Natural killer cell (primary cell): ENCODE measurements at regions not wholly inside any gene's neighbourhood (a gene's known extent, or its start where the extent isn't known, plus 50 kb on each side); places are given as distances from the start of the nearest gene placed in this dataset.

ENCODE experiments used
- ATAC-seq, 3 donors: fragments of 150-1000 bp in 2 of 3; fragments of 200-7000 bp in 1 of 3; cut with Tn5 transposase; 1 replicate in 1 of 3; 2 replicates in 2 of 3; pipeline ENCODE4 v1.10.0; 2021; ENCODE audit warnings: mild to moderate bottlenecking in 2 of 3, moderate library complexity in 2 of 3
- DNase-seq, 2 donors: peaks; one replicate each; pipeline versions ENCODE4 v3.0.0 to v3.0.0-alpha.2; 2013 to 2021; ENCODE audit warnings: mixed read lengths in 1 of 2
- H3K27ac ChIP-seq: one replicate; pipeline ENCODE4 v1.5.1; 2013; ENCODE audit warnings: mild to moderate bottlenecking, low read length
- H3K27me3 ChIP-seq: one replicate; pipeline ENCODE4 v1.6.1; 2013; ENCODE audit warnings: low read length; ENCODE audit not compliant: control insufficient read depth, insufficient read depth
- H3K36me3 ChIP-seq: one replicate; pipeline ENCODE4 v1.6.1; 2013; ENCODE audit warnings: low read length; ENCODE audit not compliant: control insufficient read depth, insufficient read depth
- H3K4me1 ChIP-seq: one replicate; pipeline ENCODE4 v1.6.1; 2013; ENCODE audit warnings: low read length; ENCODE audit not compliant: control insufficient read depth, insufficient read depth
- H3K4me3 ChIP-seq: one replicate; pipeline ENCODE4 v1.5.1; 2013; ENCODE audit warnings: low read length
- H3K9me3 ChIP-seq: one replicate; pipeline ENCODE4 v1.6.1; 2013; ENCODE audit warnings: low read length; ENCODE audit not compliant: control insufficient read depth, insufficient read depth
- H3K27ac Mint-ChIP-seq, 2 donors: one replicate each; pipeline ENCODE4 v1.8.0; 2022; ENCODE audit warnings: mild to moderate bottlenecking in 2 of 2, mixed read lengths in 2 of 2, moderate library complexity in 1 of 2
- H3K27me3 Mint-ChIP-seq, 2 donors: one replicate each; pipeline ENCODE4 v1.8.0; 2022; ENCODE audit warnings: low read depth in 2 of 2, mixed read lengths in 2 of 2
- H3K36me3 Mint-ChIP-seq: one replicate; pipeline ENCODE4 v1.8.0; 2022; ENCODE audit warnings: mixed read lengths
- H3K4me1 Mint-ChIP-seq, 2 donors: one replicate each; pipeline ENCODE4 v1.8.0; 2022; ENCODE audit warnings: mixed read lengths in 2 of 2
- H3K4me3 Mint-ChIP-seq: one replicate; pipeline ENCODE4 v1.8.0; 2022; ENCODE audit warnings: mild to moderate bottlenecking, moderate library complexity, mixed read lengths
- H3K9me3 Mint-ChIP-seq, 2 donors: one replicate each; pipeline ENCODE4 v1.8.0; 2022; ENCODE audit warnings: mixed read lengths in 2 of 2
- CTCF ChIP-seq: fragments of 200-600 bp; IDR thresholded peaks from one replicate; pipeline ENCODE4 v1.8.0; 2022; ENCODE audit warnings: antibody characterized with exemption
- WGBS: methylation state at CpG from one replicate; pipeline ENCODE4 v1.1.7; 2013; ENCODE audit warnings: missing lambda C conversion rate; ENCODE audit not compliant: insufficient coverage; 5-methylcytosine and 5-hydroxymethylcytosine counted together
- intact Hi-C: fragments of 100-400 bp; cut with micrococcal nuclease; formaldehyde crosslinking; loops from one replicate; pipeline ENCODE4 v1.14.2; 2022

GRCh38 chr17:72021417-72022041 lies 99.3 kb upstream of the SOX9 start:
- WGBS = 81% methylated on average over 2 of the region's 3 CpGs
- Mint-ChIP-seq H3K4me3 (no peak overlapping the region), H3K4me1 (no peaks in the 10 kb centered on the region), H3K27ac (no peak overlapping the region), H3K36me3 (no peaks in the 10 kb centered on the region), H3K27me3 (no peaks in the 10 kb centered on the region), H3K9me3 (peaks cover 5 to 8% of the 10 kb centered on the region in 2 donors)
- TF ChIP-seq CTCF = no peak
- intact Hi-C loops = no loop called here
- DNase-seq = no peak
- no peak overlapping the region for H3K27ac ChIP-seq
- no peak overlapping the region for H3K4me3 ChIP-seq
- no peaks in the 10 kb centered on the region for H3K27me3 ChIP-seq
- H3K36me3 ChIP-seq = no peaks in the 10 kb centered on the region
- H3K4me1 ChIP-seq = no peaks in the 10 kb centered on the region
- ATAC-seq = no peak
- no peaks in the 10 kb centered on the region for H3K9me3 ChIP-seq

- ATAC-seq (no peak), DNase-seq (no peak)
- Mint-ChIP-seq H3K4me1 (no peaks in the 10 kb centered on the region), H3K9me3 (peaks cover 3 to 5% of the 10 kb centered on the region in 2 donors), H3K27ac (no peak overlapping the region), H3K36me3 (no peaks in the 10 kb centered on the region), H3K4me3 (no peak overlapping the region), H3K27me3 (no peaks in the 10 kb centered on the region)
- Histone ChIP-seq H3K27me3 (no peaks in the 10 kb centered on the region), H3K36me3 (no peaks in the 10 kb centered on the region), H3K4me1 (no peaks in the 10 kb centered on the region), H3K27ac (no peak overlapping the region), H3K9me3 (no peaks in the 10 kb centered on the region), H3K4me3 (no peak overlapping the region)
- no peak for TF ChIP-seq CTCF
- WGBS = 82% methylated on average over 4 of the region's 6 CpGs
- intact Hi-C loops = no loop called here
These were observed 98.2 kb upstream of the SOX9 start for GRCh38 chr17:72022328-72023275.

- H3K9me3 Mint-ChIP-seq = peaks cover 0 to 5% of the 10 kb centered on the region in 2 donors
- ATAC-seq (no peak), DNase-seq (no peak)
- H3K36me3 Mint-ChIP-seq = no peaks in the 10 kb centered on the region
- peaks cover 4% of the 10 kb centered on the region for H3K9me3 ChIP-seq
- no peaks in the 10 kb centered on the region for H3K4me1 ChIP-seq
- H3K27me3 ChIP-seq = no peaks in the 10 kb centered on the region
- no peak overlapping the region for H3K4me3 Mint-ChIP-seq
- TF ChIP-seq CTCF = no peak
- H3K36me3 ChIP-seq = no peaks in the 10 kb centered on the region
- H3K4me3 ChIP-seq = no peak overlapping the region
- peaks cover 4 to 7% of the 10 kb centered on the region in 2 donors for H3K4me1 Mint-ChIP-seq
- H3K27ac Mint-ChIP-seq = no peak overlapping the region
- no peaks in the 10 kb centered on the region for H3K27me3 Mint-ChIP-seq
- H3K27ac ChIP-seq = no peak overlapping the region
- intact Hi-C loops = no loop called here
These were observed 96.4 kb upstream of the SOX9 start for GRCh38 chr17:72024457-72024856.
